Brain pericyte (primary cell): ENCODE measurements at regions not wholly inside any gene's neighbourhood (a gene's known extent, or its start where the extent isn't known, plus 50 kb on each side); places are given as distances from the start of the nearest gene placed in this dataset.
A peak's percentile ranks its signal among the peaks of the same experiment; 100 is the strongest.

Experiments used
- DNase-seq: peaks from one replicate; pipeline ENCODE4 v3.0.0-alpha.2; 2012; ENCODE audit warnings: low read depth, low spot score

DNA sequence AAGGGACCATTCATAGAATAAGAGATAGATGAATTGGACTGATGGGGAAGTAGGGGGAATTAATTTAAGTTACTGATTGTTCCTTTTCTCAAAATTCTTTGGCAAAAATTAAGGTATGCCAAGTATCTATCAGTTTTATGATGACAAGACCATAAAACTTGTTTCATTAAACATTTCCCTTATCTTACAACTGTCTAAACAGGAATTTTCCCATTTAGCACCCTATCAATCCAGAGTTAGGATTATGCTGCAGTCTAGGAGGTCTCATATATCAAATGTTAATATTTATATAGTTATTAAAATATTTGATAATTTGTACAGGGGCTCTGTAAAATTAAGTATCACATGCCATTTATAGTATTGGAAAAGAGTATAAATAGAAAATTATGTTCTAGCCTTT is 51.5 kb upstream of the ARID1B start:
- DNase-seq: no peak

DNA sequence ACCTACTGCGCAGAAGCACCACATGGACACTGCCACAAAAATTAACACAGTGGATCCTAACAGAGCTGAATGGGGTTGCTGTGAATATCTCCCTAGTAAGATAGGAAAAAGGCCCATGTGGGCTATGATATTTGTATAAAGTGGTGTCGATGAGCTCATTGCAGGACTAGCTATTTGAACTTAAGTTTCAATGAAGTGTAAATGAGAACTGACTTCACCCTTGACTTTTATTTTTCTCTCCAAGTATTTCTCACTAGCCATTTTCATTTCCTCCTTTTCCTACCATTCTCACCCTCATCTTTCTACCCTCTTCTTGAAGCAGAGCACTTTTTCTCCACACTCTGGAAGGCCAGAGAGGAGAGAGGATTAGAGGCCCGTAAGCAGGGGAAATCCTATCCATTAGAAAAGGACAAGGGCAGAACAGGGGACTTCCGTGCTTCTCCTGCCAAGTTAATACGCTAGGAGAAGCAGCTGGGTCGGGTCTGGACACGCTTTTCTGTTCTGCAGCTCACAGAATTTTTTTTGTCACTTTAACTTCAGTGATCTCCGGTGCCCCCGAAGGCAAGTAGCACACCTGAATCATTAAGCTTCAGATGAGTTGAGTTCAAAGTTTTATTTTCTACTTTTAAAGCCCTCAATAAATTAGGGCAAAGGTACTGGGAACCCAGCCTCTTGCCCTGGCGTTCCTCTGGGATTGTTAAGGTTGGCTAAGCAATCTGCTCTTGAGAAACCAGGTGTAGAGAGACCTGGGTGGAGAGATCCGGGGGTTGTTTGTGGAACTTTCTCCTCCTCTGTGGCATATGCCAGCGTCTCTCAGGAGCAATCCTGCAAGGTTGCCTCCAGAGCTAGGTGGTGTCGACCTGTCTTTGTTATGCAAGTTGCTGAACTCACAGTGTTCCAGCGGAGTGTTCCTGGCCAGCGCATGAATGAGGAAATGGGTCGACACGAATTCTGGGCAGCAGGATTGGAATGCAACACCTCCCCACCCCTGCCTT is 56.2 kb upstream of the ARID1B start:
- DNase-seq: no peak

DNA sequence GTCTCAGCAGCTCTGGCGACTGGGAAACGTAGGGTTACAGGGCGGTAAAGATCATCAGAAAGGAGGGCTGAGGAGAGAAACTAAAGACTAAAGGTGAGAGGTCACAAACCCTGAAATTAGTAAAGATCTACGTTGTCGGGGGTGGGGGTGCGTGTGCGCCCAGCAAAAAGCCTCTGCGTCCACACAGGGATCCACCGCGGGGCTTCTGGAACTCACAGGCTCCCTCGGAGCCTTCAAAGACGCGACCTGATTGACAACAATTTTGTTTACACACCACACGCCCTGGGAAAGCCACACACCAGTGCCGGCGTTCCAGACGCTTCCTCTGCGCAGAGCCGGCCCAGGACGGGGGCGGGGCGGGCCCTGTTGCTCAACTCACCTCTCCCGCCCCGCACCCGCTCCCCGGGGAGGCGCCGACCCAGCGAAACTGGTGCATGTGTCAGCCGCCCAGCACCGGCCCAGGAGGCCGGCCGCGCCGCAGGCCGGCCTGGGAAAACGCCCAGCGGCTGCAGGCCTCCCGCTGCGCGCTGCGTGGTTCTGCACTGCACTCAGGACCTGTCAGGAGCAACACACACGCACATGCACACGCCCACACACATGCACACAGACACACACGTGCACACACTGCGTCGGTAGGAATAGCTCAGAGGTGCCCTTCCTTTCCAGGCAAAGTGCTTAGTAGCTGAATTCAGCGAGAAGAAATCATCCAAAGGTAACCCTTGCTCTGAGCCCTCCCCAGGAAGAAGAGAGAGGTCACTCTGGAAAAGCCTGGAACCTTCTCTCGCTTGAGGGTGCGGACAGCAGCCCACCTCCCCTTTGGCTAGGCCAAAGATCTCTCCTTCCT is 57.2 kb upstream of the ARID1B start:
- DNase-seq: peak; percentile 95

DNA sequence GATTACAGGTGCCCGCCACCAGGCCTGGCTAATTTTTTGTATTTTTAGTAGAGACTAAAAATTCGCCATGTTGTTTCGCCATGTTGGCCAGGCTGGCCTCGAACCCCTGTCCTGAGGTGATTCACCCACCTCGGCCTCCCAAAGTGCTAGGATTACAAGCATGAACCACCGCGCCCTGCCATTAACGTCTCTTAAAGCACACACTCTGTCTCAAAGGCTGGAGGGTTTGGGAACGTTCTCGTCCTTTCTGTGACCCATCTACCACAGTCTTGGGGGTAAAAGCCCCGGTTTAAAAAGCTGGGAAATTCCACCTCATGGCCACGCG is 57.8 kb upstream of the ARID1B start:
- DNase-seq: no peak

DNA sequence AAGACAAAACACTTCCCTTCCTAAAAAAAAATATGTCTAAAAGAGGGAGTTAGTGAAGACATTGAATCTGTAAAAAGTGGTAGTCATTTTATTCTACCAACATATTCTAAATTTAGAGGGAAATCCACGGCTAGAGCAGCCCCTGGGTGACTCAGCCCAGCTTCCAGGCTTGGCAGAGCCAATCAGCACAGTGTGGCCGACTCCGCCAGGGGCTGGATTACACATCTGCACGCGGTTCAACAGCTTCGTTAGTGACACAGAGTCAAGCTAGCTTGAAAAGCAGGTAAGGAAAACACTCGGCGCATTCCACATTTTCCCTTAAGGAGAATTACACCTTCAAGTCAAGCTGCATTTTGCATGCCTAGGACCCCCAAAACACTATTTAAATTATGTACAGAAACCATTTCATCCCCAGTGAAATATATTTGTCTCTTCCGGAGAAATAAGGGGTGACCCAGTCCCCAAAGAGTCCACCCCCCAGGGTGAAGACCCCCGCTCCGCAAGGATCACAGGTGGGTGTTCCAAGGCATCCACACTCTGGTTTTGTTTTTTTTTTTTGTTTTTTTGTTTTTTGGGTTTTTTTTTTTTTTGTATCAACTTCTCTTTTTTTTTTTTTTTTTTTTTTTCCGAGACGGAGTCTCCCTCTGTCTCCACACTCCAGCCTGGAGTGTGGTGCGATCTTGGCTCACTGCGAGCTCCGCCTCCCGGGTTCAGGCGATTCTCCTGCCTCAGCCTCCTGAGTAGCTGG is 58.4 kb upstream of the ARID1B start:
- no peak for DNase-seq

DNA sequence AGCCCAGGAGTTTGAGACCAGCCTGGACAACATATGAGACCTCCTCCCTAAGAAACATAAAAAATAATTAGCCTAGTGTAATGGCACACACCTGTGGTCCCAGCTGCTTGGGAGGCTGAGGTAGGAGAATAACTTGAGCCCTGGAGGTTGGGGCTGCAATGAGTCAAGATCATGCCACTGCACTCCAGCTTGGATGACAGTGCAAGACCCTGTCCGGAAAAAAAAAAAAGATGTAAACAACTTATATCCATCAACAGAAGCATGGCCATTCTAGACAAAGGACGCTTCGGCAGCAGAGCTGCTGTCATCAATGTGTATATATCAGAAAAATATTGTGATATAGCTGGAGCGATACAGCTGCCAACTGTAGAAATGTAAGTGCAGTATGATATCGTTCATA is 59.6 kb upstream of the ARID1B start:
- no peak for DNase-seq

DNA sequence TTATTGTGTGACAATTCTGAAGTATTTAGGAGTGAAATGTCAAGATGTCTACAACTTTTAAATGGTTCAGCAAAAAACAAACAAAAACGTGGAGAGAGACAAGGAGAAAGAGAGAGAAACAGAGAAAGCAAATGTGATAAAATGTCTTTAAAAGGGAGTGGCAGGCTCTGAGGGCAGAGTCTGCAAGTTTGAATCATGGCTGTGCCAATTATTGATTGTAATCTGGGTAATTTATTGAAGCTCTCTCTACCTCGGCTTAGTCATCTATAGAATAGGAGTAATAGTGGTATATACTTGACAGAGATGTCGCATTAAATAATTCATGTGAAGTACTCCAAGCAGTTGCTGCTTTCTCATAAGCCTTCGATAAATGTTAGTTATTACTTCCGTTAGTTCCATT is 61.3 kb upstream of the ARID1B start:
- no peak for DNase-seq

DNA sequence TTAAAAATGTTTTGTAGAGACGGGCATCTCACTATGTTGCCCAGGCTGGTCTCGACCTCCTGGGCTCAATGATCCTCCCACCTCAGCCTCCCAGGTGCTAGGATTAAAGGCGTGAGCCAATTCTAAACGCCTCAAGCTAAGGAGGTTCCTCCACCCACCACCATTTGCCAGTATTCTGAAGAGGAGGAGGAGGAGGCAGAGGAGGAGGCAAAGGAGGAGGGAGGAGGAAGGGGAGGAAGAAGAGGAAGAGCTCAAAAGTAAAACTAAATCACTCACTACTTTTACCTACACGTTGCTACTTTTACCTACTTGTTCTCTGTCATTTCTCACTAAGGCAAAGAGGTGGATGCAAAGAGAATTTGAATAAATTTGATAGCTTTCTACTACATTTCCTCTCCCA is 63.6 kb upstream of the ARID1B start:
- no peak for DNase-seq

DNA sequence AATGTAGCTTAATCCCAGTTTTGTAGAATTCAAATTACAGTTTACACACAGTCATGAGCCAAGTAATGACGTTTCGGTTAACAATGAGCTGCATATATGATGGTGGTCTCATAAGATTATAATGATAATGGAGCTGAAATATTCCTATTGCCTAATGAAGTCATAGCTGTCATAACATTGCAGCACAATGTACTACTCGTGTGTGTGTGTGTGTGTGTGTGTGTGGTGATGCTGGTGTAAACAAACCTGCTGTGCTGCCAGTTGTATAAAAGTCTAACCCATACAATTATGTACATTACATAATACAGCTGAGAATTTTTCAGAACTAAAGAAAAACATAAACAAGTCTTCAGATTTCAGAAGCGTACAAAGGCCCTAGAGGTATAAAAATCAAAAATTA is 66.7 kb upstream of the ARID1B start:
- DNase-seq: no peak

DNA sequence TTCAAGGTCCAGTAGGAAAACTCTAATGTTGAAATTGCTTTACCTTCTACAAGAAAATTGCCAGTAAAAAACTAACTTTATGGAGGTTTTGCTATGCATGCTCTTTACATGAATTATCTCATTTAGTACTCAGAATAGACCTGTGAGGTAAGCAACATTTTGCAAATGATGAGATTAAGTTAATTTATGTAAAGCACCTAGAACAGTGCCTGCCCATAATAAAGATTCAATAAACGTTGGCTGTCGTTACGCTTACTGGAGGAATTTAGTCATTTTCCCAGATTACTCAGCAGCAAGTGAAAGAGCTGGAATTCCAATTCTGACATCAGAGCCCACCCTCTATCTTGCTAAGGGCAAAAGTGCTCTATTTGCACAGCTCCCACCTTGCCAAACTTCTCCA is 69.4 kb upstream of the ARID1B start:
- DNase-seq: no peak

DNA sequence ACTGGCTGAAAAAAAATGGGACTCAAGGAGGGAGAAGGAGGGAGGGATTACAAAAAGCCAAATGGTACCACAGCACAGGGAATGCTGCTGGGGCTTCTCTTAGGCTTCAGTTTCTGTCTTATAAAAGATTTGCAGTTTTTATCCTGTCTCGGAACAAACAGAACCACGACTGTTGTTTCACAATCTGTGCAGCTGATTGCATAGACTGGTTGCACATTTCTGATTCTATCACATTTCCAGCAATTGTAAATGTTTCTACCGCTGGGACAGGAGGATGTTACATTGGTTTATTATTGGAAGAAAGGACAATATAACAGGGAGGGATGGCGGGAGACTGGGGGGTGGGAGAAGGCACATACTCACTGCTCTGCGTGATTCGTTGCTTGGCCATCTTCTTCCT is 73.5 kb upstream of the ARID1B start:
- DNase-seq: no peak

DNA sequence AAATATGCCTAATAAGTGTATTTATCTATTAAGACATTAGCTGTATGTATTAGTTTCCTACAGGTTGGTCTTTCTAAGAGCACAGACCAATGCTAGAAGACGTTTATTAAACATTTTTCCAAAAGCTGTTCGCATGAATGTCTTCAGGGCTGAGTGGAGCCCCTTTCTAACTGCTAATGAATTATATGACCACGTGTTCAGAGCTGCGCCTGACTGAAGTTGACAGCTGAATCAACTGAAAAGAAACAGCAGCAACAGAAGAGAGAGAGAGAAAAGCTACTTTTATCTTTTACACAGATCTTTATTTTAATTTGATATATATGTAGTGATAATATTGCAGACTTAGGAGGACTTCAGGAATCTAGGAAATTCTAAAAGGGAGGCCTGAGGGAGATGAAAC is 75.2 kb upstream of the ARID1B start:
- no peak for DNase-seq

DNA sequence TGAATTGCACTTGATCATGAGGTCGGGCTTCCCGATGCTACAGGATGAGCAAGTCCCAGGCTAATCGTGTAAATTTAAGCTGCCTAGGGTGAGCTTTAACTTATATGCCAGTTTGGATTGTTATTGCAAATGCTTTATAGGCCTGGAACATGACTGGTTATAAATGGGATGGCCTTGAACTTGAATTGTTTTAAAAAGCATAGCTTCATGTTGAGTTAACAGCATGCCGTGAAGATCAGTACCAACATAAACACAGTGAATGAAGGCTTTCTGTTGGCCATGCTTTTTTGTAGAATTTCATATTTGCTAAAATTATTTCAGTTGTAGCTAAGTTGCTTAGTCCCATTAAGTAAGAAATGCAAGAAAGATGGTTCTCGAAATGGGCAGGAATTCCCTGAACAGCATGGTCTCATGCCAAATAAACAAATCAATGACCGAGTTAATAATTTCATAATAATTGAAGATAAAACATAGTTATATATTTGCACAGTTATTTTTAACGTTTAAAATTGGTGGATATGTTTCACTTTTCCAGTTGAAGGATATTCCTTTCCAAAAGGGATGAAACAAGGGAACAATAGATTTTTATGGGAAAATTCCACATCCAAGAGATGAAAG is 76.6 kb upstream of the ARID1B start:
- DNase-seq: peak; percentile 80

DNA sequence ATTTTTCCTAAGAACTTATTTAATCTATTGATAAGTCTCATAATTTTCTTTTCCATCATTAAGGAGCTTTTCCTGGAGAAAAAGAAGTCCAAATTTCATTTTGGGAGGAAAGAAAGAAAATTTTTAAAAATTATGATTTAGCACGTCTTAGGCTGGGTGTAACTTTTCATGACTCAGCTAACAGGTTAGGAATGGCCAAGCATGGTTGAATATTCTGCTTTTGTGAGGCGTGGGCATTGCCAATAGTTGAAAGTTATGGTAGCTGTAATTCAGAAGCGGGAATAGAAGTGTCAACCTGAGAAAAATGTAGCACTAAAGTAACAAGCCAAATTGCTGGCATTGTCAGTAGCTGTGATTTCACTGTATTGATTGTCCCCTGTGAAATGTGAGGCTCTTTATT is 77.2 kb upstream of the ARID1B start:
- no peak for DNase-seq

DNA sequence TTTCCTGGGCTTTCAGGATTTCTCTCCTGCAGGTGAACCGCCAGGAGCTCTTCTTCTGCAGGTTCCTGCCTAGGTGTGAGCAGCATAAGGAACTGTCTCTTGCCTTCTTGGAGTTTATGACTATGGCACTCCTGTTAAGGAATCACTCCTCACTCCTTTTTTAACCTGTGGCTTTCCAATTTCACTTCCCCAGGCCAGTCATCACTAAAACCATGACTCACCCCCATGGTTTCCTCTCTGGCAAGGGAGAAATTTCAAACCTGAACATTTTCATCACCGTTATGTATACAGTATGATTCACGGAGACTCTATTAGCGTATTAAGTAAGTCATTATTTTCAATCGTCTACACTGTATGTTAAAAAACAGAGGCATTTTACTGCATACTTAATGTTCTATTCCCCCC is 78.2 kb upstream of the ARID1B start:
- no peak for DNase-seq

DNA sequence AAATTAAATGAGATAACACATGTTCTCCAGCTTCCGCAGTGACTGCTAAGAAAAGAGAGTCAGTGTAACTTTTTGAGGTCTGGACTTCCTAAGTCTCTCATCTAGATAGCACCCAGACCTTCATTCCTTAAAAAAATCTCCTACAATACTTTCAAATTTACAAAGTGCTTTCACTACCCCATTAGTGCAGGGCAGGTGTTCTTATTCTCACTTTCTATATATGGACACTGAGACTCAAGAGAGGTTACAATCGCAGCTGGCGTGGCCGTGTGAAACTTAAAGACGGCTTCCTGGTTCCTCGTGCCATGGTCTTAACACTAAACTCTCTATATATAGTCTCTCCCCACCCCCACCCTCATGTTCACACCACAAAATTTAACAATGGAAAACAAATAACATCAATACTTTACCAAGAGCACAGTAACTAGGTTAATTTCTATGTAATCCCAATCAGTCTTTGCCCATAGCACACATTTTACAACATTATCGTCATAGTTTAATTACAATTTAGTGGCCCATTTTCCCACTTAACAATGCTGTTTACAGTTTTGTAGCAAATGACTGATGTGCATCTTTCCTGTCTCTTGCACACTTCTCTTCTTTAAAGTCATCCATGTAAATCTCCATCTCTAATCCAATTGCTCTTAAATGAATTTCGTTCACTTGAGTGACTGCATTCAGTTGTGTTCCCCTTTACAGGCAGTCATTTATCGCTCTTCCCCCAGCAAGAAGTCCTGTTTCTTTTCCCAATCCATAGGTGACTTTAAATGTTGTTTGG is 78.8 kb upstream of the ARID1B start:
- no peak for DNase-seq

DNA sequence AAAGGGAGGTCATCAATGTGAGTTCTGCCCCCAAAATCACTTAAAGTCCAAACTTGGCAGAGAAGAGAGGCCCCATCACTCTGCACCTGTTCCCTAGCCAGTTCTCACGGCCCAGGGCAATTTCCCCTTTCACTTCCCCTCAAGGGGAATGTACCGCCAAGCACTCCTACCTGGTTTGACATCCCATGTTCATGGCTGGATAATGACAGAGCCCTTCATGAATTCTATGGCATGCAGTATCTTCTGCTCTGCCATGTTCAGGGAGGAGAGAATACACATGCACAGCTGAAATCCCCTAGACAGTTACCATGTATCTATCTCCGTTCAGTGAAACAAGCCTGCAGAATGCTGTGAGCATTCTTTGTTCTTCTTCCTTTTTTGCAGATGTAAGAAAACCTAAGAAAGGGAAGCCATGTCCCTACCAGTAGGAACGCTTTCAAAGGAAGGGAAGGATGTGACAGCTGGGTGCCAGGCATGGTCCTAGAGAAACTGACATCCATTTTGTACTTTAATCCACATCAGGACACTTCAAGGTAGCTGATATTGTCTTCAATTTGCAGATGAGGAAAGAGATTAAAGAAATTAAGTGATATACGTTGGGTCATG is 79.8 kb upstream of the ARID1B start:
- no peak for DNase-seq

DNA sequence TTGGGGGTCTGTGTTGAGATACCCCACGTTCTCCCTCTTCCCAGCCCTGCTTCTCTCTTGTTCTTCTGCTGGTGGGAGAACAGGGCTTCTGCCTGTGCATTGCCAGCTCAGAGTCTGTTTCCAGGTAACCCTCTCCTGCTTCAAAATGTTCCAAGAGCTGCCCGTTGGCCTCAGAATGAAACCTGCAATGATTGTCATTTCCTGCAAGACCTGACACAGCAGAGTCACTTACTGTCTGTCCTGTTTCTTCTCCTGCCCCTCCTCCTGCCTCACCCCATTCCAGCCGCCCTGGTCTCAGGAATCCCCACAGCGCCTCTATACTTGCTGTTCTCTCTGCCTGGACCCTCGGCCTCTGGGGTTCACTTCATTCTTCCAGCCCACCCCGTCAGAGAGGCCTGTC is 81.4 kb upstream of the ARID1B start:
- DNase-seq: no peak

DNA sequence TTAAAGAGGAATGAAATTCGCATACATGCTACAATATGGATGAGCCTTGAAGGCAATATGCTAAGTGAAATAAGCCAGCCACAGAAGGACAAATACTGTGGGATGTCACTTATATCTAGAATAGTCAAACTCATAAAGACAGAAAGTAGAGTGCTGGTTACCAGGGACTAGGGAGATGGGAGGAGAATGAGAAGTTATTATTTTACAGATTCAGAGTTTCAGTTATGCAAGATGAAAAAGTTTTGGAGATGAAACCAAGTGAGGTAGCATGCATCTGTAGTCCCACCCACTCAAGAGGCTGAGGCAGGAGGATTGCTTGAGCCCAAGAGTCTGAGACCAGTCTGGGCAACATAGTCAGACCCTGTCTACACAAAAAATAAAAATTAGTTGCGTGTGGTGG is 82.5 kb upstream of the ARID1B start:
- DNase-seq: no peak

DNA sequence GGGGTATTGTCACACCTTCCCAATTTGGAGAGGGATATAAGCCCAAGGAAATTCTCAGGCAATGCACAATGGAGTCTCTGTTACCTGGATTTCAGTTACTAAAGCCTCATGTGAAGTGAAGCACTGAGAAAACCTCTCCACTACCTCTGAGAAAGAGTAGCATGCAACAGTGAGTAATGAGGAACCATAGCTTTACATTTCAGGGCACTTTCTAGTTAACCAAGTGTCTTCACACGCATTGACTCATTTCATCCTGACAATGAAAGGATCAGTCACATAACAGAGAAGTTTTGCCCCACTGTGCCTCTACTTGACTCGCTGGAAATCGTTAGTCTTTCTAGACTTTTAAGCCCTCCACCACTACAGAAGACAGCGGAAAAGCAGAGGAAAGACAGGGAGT is 86.2 kb upstream of the ARID1B start:
- DNase-seq: no peak

DNA sequence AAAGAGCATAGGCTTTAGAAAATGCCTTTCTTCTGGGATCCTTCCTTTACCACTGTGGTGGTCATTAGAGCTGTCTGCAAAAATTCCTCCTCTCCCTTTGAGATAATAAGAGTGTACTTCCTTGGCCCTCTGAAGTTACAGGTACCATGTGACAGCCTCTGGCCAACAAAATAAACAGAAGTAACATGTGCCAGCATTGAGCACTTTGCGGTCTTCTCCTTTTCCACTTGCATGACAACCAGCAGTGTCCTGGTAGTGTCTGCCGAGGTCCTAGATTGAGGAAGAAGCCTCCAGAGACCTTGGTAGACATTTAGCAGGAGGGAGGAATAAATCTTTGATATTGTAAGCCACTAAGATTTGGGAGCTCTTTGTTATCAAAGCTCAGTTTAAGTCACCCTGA is 87.5 kb upstream of the ARID1B start:
- DNase-seq: no peak
